ENCODE measurements at regions not wholly inside any gene's neighbourhood (a gene's known extent, or its start where the extent isn't known, plus 50 kb on each side); places are given as distances from the start of the nearest gene placed in this dataset.

DNA sequence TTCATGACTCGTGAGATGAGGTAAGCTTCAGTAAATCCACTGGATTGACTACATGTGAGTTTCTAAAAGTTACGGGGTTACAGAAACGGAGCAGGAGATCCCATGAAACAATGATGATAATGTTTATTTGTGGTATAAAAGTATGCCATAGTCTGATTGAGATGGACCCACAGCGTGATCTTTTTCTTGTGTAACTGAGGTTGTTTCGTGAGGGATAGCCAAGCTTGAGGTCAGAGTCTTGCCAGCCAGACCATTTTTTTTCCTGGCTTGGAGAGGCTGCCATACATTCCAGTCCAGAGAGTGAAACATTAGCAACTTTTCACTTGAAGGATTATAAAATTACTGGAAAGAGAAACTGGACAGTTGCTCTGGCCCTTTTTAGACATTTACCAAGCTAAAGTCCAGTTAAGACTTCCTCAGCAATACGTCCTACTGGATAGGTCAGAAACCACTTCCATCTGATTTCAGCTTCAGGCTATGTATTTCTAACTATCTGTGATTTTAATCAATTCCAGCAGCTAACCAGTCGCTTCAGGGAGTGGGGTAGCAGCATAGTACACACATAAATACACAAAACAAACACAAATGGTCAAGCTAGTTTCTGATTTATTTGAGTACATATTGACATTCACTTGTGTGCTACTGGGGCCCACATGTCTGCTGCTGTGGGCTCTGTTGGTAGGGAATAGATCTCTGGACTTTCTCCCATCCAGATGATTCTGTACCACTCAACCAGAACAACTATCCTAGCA, 194.6 kb downstream of the POSTN start:
- TF ChIP-seq, protein P1, sequence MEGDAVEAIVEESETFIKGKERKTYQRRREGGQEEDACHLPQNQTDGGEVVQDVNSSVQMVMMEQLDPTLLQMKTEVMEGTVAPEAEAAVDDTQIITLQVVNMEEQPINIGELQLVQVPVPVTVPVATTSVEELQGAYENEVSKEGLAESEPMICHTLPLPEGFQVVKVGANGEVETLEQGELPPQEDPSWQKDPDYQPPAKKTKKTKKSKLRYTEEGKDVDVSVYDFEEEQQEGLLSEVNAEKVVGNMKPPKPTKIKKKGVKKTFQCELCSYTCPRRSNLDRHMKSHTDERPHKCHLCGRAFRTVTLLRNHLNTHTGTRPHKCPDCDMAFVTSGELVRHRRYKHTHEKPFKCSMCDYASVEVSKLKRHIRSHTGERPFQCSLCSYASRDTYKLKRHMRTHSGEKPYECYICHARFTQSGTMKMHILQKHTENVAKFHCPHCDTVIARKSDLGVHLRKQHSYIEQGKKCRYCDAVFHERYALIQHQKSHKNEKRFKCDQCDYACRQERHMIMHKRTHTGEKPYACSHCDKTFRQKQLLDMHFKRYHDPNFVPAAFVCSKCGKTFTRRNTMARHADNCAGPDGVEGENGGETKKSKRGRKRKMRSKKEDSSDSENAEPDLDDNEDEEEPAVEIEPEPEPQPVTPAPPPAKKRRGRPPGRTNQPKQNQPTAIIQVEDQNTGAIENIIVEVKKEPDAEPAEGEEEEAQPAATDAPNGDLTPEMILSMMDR (IDR thresholded peaks at IDR 0.05; ENCODE audit: poor library complexity), result no peak
- TF ChIP-seq EZH2phosphoT487 (IDR thresholded peaks at IDR 0.05; ENCODE audit: low read depth, severe bottlenecking, unreplicated experiment) (no peak), EZH2 (IDR thresholded peaks at IDR 0.05; ENCODE audit: borderline replicate concordance) (no peak)
- H3K4me3 ChIP-seq, result no peak overlapping the region
- no peaks in the 10 kb centered on the region for H3K79me2 ChIP-seq
- H3K4me2 ChIP-seq, result no peak overlapping the region
- no peak overlapping the region for H3K27ac ChIP-seq
- H4K20me1 ChIP-seq (ENCODE audit: insufficient read depth, poor library complexity, severe bottlenecking), result no peaks in the 10 kb centered on the region
- H3K9me3 ChIP-seq (ENCODE audit: low read depth), result no peaks in the 10 kb centered on the region
- H3K4me1 ChIP-seq (ENCODE audit: insufficient read depth), result no peaks in the 10 kb centered on the region
- H2AFZ ChIP-seq, result no peak overlapping the region
- DNase-seq (ENCODE audit: low spot score), result no peak
- H3K9me2 ChIP-seq (replicated peaks; ENCODE audit: insufficient read depth), result no peaks in the 10 kb centered on the region
- H3K36me3 ChIP-seq (replicated peaks; ENCODE audit: insufficient read depth, low read depth), result no peaks in the 10 kb centered on the region
- 69% methylated on average over 7 of the region's 7 CpGs for WGBS (ENCODE audit: low lambda C conversion rate, missing lambda C conversion rate)
- H3K27me3 ChIP-seq, result no peaks in the 10 kb centered on the region

DNA sequence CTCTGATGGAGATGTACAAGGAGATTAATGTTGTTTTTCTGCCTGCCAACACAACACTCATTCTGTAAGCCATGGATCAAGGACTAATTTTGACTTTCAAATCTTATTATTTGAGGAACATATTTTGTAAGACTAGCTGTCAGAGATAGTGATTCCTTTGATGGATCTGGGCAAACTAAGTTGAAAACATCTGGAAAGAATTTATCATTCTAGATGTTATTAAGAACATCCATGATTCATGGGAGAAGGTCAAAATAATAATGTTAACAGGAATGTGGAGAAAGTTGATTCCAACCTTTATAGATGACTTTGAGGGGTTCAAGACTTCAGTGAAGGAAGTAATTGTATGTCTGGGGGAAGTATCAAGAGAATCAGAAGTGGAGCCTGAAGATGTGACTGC, 196.8 kb downstream of the POSTN start:
- H4K20me1 ChIP-seq (ENCODE audit: insufficient read depth, poor library complexity, severe bottlenecking), result no peaks in the 10 kb centered on the region
- no peaks in the 10 kb centered on the region for H3K36me3 ChIP-seq (replicated peaks; ENCODE audit: insufficient read depth, low read depth)
- no peak for DNase-seq (ENCODE audit: low spot score)
- H3K4me1 ChIP-seq (ENCODE audit: insufficient read depth), result no peaks in the 10 kb centered on the region
- H3K27ac ChIP-seq, result no peak overlapping the region
- H2AFZ ChIP-seq, result no peak overlapping the region
- H3K9me3 ChIP-seq (ENCODE audit: low read depth), result no peaks in the 10 kb centered on the region
- H3K9me2 ChIP-seq (replicated peaks; ENCODE audit: insufficient read depth), result no peaks in the 10 kb centered on the region
- no peaks in the 10 kb centered on the region for H3K79me2 ChIP-seq
- TF ChIP-seq, protein P1 (IDR thresholded peaks at IDR 0.05; ENCODE audit: poor library complexity), result no peak
- TF ChIP-seq EZH2 (IDR thresholded peaks at IDR 0.05; ENCODE audit: borderline replicate concordance), result no peak
- no peak for TF ChIP-seq EZH2phosphoT487 (IDR thresholded peaks at IDR 0.05; ENCODE audit: low read depth, severe bottlenecking, unreplicated experiment)
- H3K4me3 ChIP-seq, result no peak overlapping the region
- no peak overlapping the region for H3K4me2 ChIP-seq
- H3K27me3 ChIP-seq, result no peaks in the 10 kb centered on the region

DNA sequence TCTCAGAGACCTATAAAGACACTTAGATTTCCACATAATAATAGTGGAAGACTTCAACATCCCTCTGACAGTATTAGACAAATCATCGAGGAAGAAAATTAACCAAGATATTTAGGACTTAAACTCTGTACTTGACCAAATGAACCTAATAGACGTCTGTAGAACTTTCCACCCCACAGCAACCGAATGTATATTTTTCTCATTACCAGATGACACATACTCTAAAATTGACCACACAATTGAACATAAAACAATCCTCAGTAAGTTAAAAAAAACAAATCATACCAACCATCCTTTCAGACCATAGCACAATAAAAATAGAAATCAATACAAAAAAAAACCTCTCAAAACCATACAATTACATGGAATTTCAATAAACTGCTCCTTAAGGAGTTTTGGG, 201.0 kb downstream of the POSTN start:
- Histone ChIP-seq H3K36me3 (replicated peaks; ENCODE audit: insufficient read depth, low read depth) (no peaks in the 10 kb centered on the region), H3K4me2 (no peak overlapping the region), H3K79me2 (no peaks in the 10 kb centered on the region), H3K9me2 (replicated peaks; ENCODE audit: insufficient read depth) (no peaks in the 10 kb centered on the region), H3K27ac (no peak overlapping the region), H4K20me1 (ENCODE audit: insufficient read depth, poor library complexity, severe bottlenecking) (no peaks in the 10 kb centered on the region), H3K4me3 (no peak overlapping the region), H3K27me3 (no peaks in the 10 kb centered on the region), H2AFZ (no peak overlapping the region), H3K4me1 (ENCODE audit: insufficient read depth) (no peaks in the 10 kb centered on the region), H3K9me3 (ENCODE audit: low read depth) (no peaks in the 10 kb centered on the region)
- DNase-seq (ENCODE audit: low spot score), result no peak
- 77% methylated on average over 3 of the region's 3 CpGs for WGBS (ENCODE audit: low lambda C conversion rate, missing lambda C conversion rate)
- no peak for TF ChIP-seq EZH2phosphoT487 (IDR thresholded peaks at IDR 0.05; ENCODE audit: low read depth, severe bottlenecking, unreplicated experiment)
- TF ChIP-seq, protein P1 (IDR thresholded peaks at IDR 0.05; ENCODE audit: poor library complexity), result no peak
- no peak for TF ChIP-seq EZH2 (IDR thresholded peaks at IDR 0.05; ENCODE audit: borderline replicate concordance)

All from hepatocyte (in vitro differentiated cells).